Gastroesophageal sphincter (tissue), 3 donors: ENCODE measurements at regions not wholly inside any gene's neighbourhood (a gene's known extent, or its start where the extent isn't known, plus 50 kb on each side); places are given as distances from the start of the nearest gene placed in this dataset.

ENCODE experiments used
- EP300 ChIP-seq: sonication (generic); formaldehyde crosslinking; IDR thresholded peaks from one replicate; pipeline ENCODE4 v1.6.1; 2017; ENCODE audit warnings: antibody characterized with exemption, mild to moderate bottlenecking
- POLR2A ChIP-seq, 2 donors: fragments of 450-650 bp; IDR thresholded peaks; one replicate each; pipeline ENCODE4 v1.6.1; 2017; ENCODE audit warnings: antibody characterized with exemption in 2 of 2, mild to moderate bottlenecking in 2 of 2, moderate library complexity in 1 of 2
- TF ChIP-seq, protein P1 (sequence below), 4 experiments: fragments of 200-600 bp in 2 of 4; fragments of 450-650 bp in 2 of 4; sonication (generic) in 1 of 4; IDR thresholded peaks; one replicate each; pipeline ENCODE4 v1.5.1; 2017 to 2019; ENCODE audit warnings: antibody characterized with exemption in 4 of 4, mild to moderate bottlenecking in 2 of 4, moderate library complexity in 2 of 4

DNA sequence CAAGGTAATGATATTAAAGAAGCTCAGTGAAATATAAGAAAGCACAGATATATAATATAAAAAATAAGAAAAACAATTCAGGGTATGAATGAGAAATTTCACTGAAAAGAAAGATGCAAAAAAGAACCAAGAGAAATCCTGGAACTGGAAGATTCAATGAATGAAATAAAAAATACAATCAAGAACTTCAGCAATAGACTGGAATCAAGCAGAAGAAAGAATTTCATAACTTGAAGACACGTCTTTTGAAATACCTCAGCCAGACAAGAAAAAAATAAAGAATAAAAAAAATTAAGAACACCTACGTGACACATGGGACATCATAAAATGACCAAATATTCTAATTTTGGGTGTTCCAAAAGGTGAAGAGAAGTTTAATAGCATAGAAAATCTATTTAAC, 104.6 kb upstream of the NEO1 start:
- TF ChIP-seq, protein P1, sequence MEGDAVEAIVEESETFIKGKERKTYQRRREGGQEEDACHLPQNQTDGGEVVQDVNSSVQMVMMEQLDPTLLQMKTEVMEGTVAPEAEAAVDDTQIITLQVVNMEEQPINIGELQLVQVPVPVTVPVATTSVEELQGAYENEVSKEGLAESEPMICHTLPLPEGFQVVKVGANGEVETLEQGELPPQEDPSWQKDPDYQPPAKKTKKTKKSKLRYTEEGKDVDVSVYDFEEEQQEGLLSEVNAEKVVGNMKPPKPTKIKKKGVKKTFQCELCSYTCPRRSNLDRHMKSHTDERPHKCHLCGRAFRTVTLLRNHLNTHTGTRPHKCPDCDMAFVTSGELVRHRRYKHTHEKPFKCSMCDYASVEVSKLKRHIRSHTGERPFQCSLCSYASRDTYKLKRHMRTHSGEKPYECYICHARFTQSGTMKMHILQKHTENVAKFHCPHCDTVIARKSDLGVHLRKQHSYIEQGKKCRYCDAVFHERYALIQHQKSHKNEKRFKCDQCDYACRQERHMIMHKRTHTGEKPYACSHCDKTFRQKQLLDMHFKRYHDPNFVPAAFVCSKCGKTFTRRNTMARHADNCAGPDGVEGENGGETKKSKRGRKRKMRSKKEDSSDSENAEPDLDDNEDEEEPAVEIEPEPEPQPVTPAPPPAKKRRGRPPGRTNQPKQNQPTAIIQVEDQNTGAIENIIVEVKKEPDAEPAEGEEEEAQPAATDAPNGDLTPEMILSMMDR (IDR thresholded peaks at IDR 0.05): no peak
- TF ChIP-seq POLR2A (IDR thresholded peaks at IDR 0.05) (no peak), EP300 (no peak)
